ENCODE measurements at regions not wholly inside any gene's neighbourhood (a gene's known extent, or its start where the extent isn't known, plus 50 kb on each side); places are given as distances from the start of the nearest gene placed in this dataset.

GRCh38 chr10:47164800-47165128 is 135.2 kb upstream of the GDF10 start:
- Histone ChIP-seq H3K9me2 (ENCODE audit: insufficient read depth, low read length) (no peaks in the 10 kb centered on the region), H3K79me2 (replicated peaks; ENCODE audit: insufficient read depth, low read length) (no peaks in the 10 kb centered on the region), H2AFZ (ENCODE audit: low read depth, low read length) (no peak overlapping the region), H3F3A (ENCODE audit: insufficient read depth, low read length, poor library complexity, severe bottlenecking) (no peaks in the 10 kb centered on the region), H3K27me3 (ENCODE audit: insufficient read depth, low read depth, low read length) (no peaks in the 10 kb centered on the region), H3K9me3 (ENCODE audit: low read length) (no peaks in the 10 kb centered on the region), H3K4me2 (ENCODE audit: low read length) (no peak overlapping the region), H3K9ac (ENCODE audit: low read length) (no peak overlapping the region), H3K27ac (ENCODE audit: low read length) (no peak overlapping the region), H3K4me3 (ENCODE audit: low read length) (no peak overlapping the region), H3K36me3 (ENCODE audit: insufficient read depth, low read length) (no peaks in the 10 kb centered on the region), H4K20me1 (ENCODE audit: insufficient read depth) (no peaks in the 10 kb centered on the region)
- TF ChIP-seq TAF1 (IDR thresholded peaks at IDR 0.05; ENCODE audit: low read depth) (no peak), MXI1 (conservative IDR thresholded peaks at IDR 0.05; ENCODE audit: poor library complexity, severe bottlenecking) (no peak), EZH2 (IDR thresholded peaks at IDR 0.05; ENCODE audit: borderline replicate concordance, insufficient read depth, low read length, poor library complexity, severe bottlenecking) (no peak), SMC3 (conservative IDR thresholded peaks at IDR 0.05; ENCODE audit: poor library complexity) (no peak), REST (IDR thresholded peaks at IDR 0.05; ENCODE audit: borderline replicate concordance) (no peak), EP300 (conservative IDR thresholded peaks at IDR 0.05; ENCODE audit: poor library complexity, severe bottlenecking) (no peak), POLR2AphosphoS5 (IDR thresholded peaks at IDR 0.05) (no peak), RAD21 (conservative IDR thresholded peaks at IDR 0.05) (no peak)
- TF ChIP-seq, protein P1, sequence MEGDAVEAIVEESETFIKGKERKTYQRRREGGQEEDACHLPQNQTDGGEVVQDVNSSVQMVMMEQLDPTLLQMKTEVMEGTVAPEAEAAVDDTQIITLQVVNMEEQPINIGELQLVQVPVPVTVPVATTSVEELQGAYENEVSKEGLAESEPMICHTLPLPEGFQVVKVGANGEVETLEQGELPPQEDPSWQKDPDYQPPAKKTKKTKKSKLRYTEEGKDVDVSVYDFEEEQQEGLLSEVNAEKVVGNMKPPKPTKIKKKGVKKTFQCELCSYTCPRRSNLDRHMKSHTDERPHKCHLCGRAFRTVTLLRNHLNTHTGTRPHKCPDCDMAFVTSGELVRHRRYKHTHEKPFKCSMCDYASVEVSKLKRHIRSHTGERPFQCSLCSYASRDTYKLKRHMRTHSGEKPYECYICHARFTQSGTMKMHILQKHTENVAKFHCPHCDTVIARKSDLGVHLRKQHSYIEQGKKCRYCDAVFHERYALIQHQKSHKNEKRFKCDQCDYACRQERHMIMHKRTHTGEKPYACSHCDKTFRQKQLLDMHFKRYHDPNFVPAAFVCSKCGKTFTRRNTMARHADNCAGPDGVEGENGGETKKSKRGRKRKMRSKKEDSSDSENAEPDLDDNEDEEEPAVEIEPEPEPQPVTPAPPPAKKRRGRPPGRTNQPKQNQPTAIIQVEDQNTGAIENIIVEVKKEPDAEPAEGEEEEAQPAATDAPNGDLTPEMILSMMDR (IDR thresholded peaks at IDR 0.05; ENCODE audit: poor library complexity, severe bottlenecking): no peak

DNA sequence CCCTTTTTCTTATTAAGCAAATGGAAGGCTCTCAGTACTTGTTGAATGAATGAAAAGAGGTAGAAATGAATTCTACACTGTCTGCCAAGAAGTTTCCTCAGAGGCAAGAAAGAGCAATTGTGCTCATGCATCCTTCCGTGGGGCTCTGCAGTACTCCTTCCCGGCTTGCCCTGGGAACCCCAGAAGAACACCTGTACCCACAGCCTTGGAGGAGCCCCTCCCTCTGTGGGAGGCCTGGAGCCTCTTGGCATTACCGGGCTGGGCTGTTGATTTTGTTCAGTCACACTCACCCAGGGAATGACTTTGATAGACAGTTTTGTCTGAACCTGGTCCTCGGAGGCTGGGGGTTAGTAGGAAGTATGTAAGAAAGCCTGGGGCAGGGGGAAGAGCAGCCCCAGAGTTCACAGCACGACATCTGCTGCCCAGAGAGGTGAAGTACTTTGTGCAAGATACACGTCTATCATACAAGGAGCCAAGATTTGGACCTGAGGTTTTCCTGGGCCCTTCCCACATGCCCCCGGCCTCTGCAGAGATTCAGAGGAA is 134.8 kb upstream of the GDF10 start:
- H3K9ac ChIP-seq (ENCODE audit: low read length): no peak overlapping the region
- H3K36me3 ChIP-seq (ENCODE audit: insufficient read depth, low read length): no peaks in the 10 kb centered on the region
- no peak overlapping the region for H2AFZ ChIP-seq (ENCODE audit: low read depth, low read length)
- no peaks in the 10 kb centered on the region for H3F3A ChIP-seq (ENCODE audit: insufficient read depth, low read length, poor library complexity, severe bottlenecking)
- H3K79me2 ChIP-seq (replicated peaks; ENCODE audit: insufficient read depth, low read length): no peaks in the 10 kb centered on the region
- H3K27me3 ChIP-seq (ENCODE audit: insufficient read depth, low read depth, low read length): no peaks in the 10 kb centered on the region
- H3K9me2 ChIP-seq (ENCODE audit: insufficient read depth, low read length): no peaks in the 10 kb centered on the region
- H3K9me3 ChIP-seq (ENCODE audit: low read length): no peaks in the 10 kb centered on the region
- no peaks in the 10 kb centered on the region for H4K20me1 ChIP-seq (ENCODE audit: insufficient read depth)
- no peak overlapping the region for H3K4me3 ChIP-seq (ENCODE audit: low read length)
- no peak for TF ChIP-seq RAD21 (conservative IDR thresholded peaks at IDR 0.05)
- no peak for TF ChIP-seq POLR2AphosphoS5 (IDR thresholded peaks at IDR 0.05)
- no peak for TF ChIP-seq EP300 (conservative IDR thresholded peaks at IDR 0.05; ENCODE audit: poor library complexity, severe bottlenecking)
- no peak for TF ChIP-seq SMC3 (conservative IDR thresholded peaks at IDR 0.05; ENCODE audit: poor library complexity)
- no peak overlapping the region for H3K27ac ChIP-seq (ENCODE audit: low read length)
- no peak overlapping the region for H3K4me2 ChIP-seq (ENCODE audit: low read length)

Measured in neural cell (in vitro differentiated cells).